ENCODE measurements at regions not wholly inside any gene's neighbourhood (a gene's known extent, or its start where the extent isn't known, plus 50 kb on each side); places are given as distances from the start of the nearest gene placed in this dataset.

DNA sequence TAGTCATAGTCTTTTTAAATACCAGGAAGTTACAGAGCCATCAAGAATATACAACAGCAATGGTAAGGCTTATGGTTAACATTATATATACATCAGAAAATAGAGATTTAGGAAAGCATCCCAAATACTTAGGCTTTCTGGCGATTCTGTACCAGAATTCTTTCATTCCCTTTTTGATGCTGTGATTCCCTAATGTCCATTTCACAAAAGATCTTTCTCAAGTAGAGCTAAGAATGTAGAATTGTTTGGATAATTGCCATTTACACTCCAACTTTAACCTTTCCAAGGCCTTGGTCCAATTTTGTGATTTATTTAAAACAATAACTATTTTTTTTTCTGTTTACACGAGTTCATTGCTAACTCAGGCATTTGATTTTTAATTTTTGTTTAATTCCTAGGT is 422.2 kb downstream of the MTX2 start:
- Histone ChIP-seq H3K4me3 (ENCODE audit: low read depth in 1 of 2, low read length in 2 of 2) (no peak overlapping the region), H3K9ac (ENCODE audit: low read depth in 1 of 2, low read length in 2 of 2) (no peak overlapping the region), H3K9me3 (ENCODE audit: control insufficient read depth in 1 of 2, low read length in 2 of 2) (no peaks in the 10 kb centered on the region), H3K36me3 (ENCODE audit: control insufficient read depth in 1 of 2, insufficient read depth in 2 of 2, low read length in 2 of 2) (no peaks in the 10 kb centered on the region), H3K4me1 (ENCODE audit: control insufficient read depth in 1 of 2, insufficient read depth in 2 of 2, low read length in 2 of 2) (no peaks in the 10 kb centered on the region), H3K27ac (ENCODE audit: low read depth, low read length) (no peak overlapping the region), H3K27me3 (ENCODE audit: control insufficient read depth in 1 of 2, insufficient read depth in 2 of 2, low read length in 2 of 2) (peaks cover 2 to 7% of the 10 kb centered on the region in 2 donors)

GRCh38 chr2:176692533-176692932 is 423.3 kb downstream of the MTX2 start:
- H3K4me3 ChIP-seq (ENCODE audit: low read depth in 1 of 2, low read length in 2 of 2): no peak overlapping the region
- H3K27me3 ChIP-seq (ENCODE audit: control insufficient read depth in 1 of 2, insufficient read depth in 2 of 2, low read length in 2 of 2): peaks cover 2 to 3% of the 10 kb centered on the region in 2 donors
- no peaks in the 10 kb centered on the region for H3K36me3 ChIP-seq (ENCODE audit: control insufficient read depth in 1 of 2, insufficient read depth in 2 of 2, low read length in 2 of 2)
- no peaks in the 10 kb centered on the region for H3K9me3 ChIP-seq (ENCODE audit: control insufficient read depth in 1 of 2, low read length in 2 of 2)
- H3K9ac ChIP-seq (ENCODE audit: low read depth in 1 of 2, low read length in 2 of 2): no peak overlapping the region
- no peaks in the 10 kb centered on the region for H3K4me1 ChIP-seq (ENCODE audit: control insufficient read depth in 1 of 2, insufficient read depth in 2 of 2, low read length in 2 of 2)
- no peak overlapping the region for H3K27ac ChIP-seq (ENCODE audit: low read depth, low read length)

DNA sequence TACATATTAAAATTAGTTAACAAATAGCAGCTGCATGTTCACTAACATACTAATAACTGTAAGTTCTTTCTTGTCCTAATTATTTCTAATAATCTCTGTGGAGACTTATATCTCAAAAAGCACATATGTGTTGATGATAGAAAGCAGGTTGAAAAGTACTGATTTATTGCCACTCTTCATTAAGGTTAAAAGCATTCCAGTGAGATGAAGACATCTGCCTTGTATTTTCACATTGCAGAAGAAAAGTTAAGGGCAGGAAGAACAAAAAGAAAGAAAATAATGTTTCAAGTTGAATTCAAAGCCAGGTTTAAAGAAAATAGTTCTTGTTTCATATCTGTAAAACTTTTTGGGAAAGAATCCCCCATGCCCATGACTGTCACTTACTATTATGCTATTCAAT is 429.9 kb downstream of the MTX2 start:
- no peaks in the 10 kb centered on the region for H3K9me3 ChIP-seq (ENCODE audit: control insufficient read depth in 1 of 2, low read length in 2 of 2)
- H3K4me1 ChIP-seq (ENCODE audit: control insufficient read depth in 1 of 2, insufficient read depth in 2 of 2, low read length in 2 of 2): no peaks in the 10 kb centered on the region
- peaks cover 4% of the 10 kb centered on the region in 2 donors for H3K27me3 ChIP-seq (ENCODE audit: control insufficient read depth in 1 of 2, insufficient read depth in 2 of 2, low read length in 2 of 2)
- no peaks in the 10 kb centered on the region for H3K36me3 ChIP-seq (ENCODE audit: control insufficient read depth in 1 of 2, insufficient read depth in 2 of 2, low read length in 2 of 2)
- H3K4me3 ChIP-seq (ENCODE audit: low read depth in 1 of 2, low read length in 2 of 2): no peak overlapping the region
- H3K27ac ChIP-seq (ENCODE audit: low read depth, low read length): no peak overlapping the region
- H3K9ac ChIP-seq (ENCODE audit: low read depth in 1 of 2, low read length in 2 of 2): no peak overlapping the region

DNA sequence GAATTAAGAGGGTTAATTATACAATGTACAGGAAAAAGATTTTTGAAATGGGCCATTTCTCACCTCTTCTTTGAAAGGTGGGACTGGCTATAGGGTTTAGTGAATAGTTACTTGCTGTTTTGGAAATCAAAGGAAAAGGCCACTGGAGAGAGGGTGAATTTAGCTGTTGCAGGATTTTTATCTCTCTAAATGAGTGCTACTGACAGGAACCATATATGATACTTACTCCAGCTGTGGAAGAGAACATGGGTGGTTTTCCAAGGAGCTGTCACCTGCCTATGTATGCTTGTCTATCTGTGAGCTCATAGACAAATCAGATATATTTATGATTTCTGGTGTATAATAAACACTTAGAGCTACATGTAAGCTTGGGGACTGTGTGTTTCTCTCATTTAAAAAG is 430.4 kb downstream of the MTX2 start:
- H3K4me1 ChIP-seq (ENCODE audit: control insufficient read depth in 1 of 2, insufficient read depth in 2 of 2, low read length in 2 of 2): no peaks in the 10 kb centered on the region

DNA sequence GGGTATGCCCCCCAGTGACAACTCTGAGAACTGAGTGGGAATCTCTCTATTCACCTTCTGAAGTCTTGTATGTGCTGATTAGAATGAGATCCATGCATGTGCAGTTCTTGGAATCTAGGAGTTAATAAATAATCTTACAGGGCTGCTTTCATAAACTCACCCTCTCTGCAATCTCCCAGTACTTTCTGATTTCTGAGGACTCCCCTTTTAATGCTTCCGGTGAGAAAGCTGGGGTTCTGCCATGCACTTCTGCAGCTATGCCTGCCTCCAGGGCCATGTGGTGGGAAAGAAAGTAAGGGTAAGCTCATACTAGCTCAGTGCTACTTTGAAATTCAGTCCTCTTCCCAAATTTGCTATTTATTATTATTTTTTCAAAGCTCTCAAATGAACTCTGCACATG is 432.9 kb downstream of the MTX2 start:
- peaks cover 4% of the 10 kb centered on the region in 2 donors for H3K27me3 ChIP-seq (ENCODE audit: control insufficient read depth in 1 of 2, insufficient read depth in 2 of 2, low read length in 2 of 2)
- H3K9me3 ChIP-seq (ENCODE audit: control insufficient read depth in 1 of 2, low read length in 2 of 2): no peaks in the 10 kb centered on the region
- H3K27ac ChIP-seq (ENCODE audit: low read depth, low read length): no peak overlapping the region

More for the DNA sequence above, 430.4 kb downstream of the MTX2 start:
- Histone ChIP-seq H3K9ac (ENCODE audit: low read depth in 1 of 2, low read length in 2 of 2) (no peak overlapping the region), H3K9me3 (ENCODE audit: control insufficient read depth in 1 of 2, low read length in 2 of 2) (no peaks in the 10 kb centered on the region), H3K36me3 (ENCODE audit: control insufficient read depth in 1 of 2, insufficient read depth in 2 of 2, low read length in 2 of 2) (no peaks in the 10 kb centered on the region), H3K27me3 (ENCODE audit: control insufficient read depth in 1 of 2, insufficient read depth in 2 of 2, low read length in 2 of 2) (peaks cover 4% of the 10 kb centered on the region in 2 donors), H3K27ac (ENCODE audit: low read depth, low read length) (no peak overlapping the region), H3K4me3 (ENCODE audit: low read depth in 1 of 2, low read length in 2 of 2) (no peak overlapping the region)

GRCh38 chr2:176704282-176704858 is 435.1 kb downstream of the MTX2 start:
- Histone ChIP-seq H3K4me3 (ENCODE audit: low read depth in 1 of 2, low read length in 2 of 2) (no peak overlapping the region), H3K36me3 (ENCODE audit: control insufficient read depth in 1 of 2, insufficient read depth in 2 of 2, low read length in 2 of 2) (no peaks in the 10 kb centered on the region), H3K9ac (ENCODE audit: low read depth in 1 of 2, low read length in 2 of 2) (no peak overlapping the region), H3K4me1 (ENCODE audit: control insufficient read depth in 1 of 2, insufficient read depth in 2 of 2, low read length in 2 of 2) (no peaks in the 10 kb centered on the region), H3K27me3 (ENCODE audit: control insufficient read depth in 1 of 2, insufficient read depth in 2 of 2, low read length in 2 of 2) (peaks cover 0 to 4% of the 10 kb centered on the region in 2 donors), H3K27ac (ENCODE audit: low read depth, low read length) (no peak overlapping the region), H3K9me3 (ENCODE audit: control insufficient read depth in 1 of 2, low read length in 2 of 2) (no peaks in the 10 kb centered on the region)

More for the DNA sequence above, 432.9 kb downstream of the MTX2 start:
- Histone ChIP-seq H3K9ac (ENCODE audit: low read depth in 1 of 2, low read length in 2 of 2) (no peak overlapping the region), H3K36me3 (ENCODE audit: control insufficient read depth in 1 of 2, insufficient read depth in 2 of 2, low read length in 2 of 2) (no peaks in the 10 kb centered on the region), H3K4me1 (ENCODE audit: control insufficient read depth in 1 of 2, insufficient read depth in 2 of 2, low read length in 2 of 2) (no peaks in the 10 kb centered on the region), H3K4me3 (ENCODE audit: low read depth in 1 of 2, low read length in 2 of 2) (no peak overlapping the region)

- no peaks in the 10 kb centered on the region for H3K4me1 ChIP-seq (ENCODE audit: control insufficient read depth in 1 of 2, insufficient read depth in 2 of 2, low read length in 2 of 2)
- H3K27ac ChIP-seq (ENCODE audit: low read depth, low read length): no peak overlapping the region
- no peak overlapping the region for H3K9ac ChIP-seq (ENCODE audit: low read depth in 1 of 2, low read length in 2 of 2)
- no peak overlapping the region for H3K4me3 ChIP-seq (ENCODE audit: low read depth in 1 of 2, low read length in 2 of 2)
- no peaks in the 10 kb centered on the region for H3K9me3 ChIP-seq (ENCODE audit: control insufficient read depth in 1 of 2, low read length in 2 of 2)
- no peaks in the 10 kb centered on the region for H3K36me3 ChIP-seq (ENCODE audit: control insufficient read depth in 1 of 2, insufficient read depth in 2 of 2, low read length in 2 of 2)
- H3K27me3 ChIP-seq (ENCODE audit: control insufficient read depth in 1 of 2, insufficient read depth in 2 of 2, low read length in 2 of 2): peaks cover 0 to 3% of the 10 kb centered on the region in 2 donors
These were observed 440.1 kb downstream of the MTX2 start for GRCh38 chr2:176709149-176709951.

GRCh38 chr2:176709991-176710390 is 440.7 kb downstream of the MTX2 start:
- Histone ChIP-seq H3K9ac (ENCODE audit: low read depth in 1 of 2, low read length in 2 of 2) (no peak overlapping the region), H3K27me3 (ENCODE audit: control insufficient read depth in 1 of 2, insufficient read depth in 2 of 2, low read length in 2 of 2) (peaks cover 0 to 4% of the 10 kb centered on the region in 2 donors), H3K36me3 (ENCODE audit: control insufficient read depth in 1 of 2, insufficient read depth in 2 of 2, low read length in 2 of 2) (no peaks in the 10 kb centered on the region), H3K4me1 (ENCODE audit: control insufficient read depth in 1 of 2, insufficient read depth in 2 of 2, low read length in 2 of 2) (no peaks in the 10 kb centered on the region), H3K4me3 (ENCODE audit: low read depth in 1 of 2, low read length in 2 of 2) (no peak overlapping the region), H3K9me3 (ENCODE audit: control insufficient read depth in 1 of 2, low read length in 2 of 2) (no peaks in the 10 kb centered on the region), H3K27ac (ENCODE audit: low read depth, low read length) (no peak overlapping the region)

- H3K27ac ChIP-seq (ENCODE audit: low read depth, low read length): no peak overlapping the region
- H3K9me3 ChIP-seq (ENCODE audit: control insufficient read depth in 1 of 2, low read length in 2 of 2): no peaks in the 10 kb centered on the region
- H3K27me3 ChIP-seq (ENCODE audit: control insufficient read depth in 1 of 2, insufficient read depth in 2 of 2, low read length in 2 of 2): peaks cover 0 to 4% of the 10 kb centered on the region in 2 donors
- no peaks in the 10 kb centered on the region for H3K36me3 ChIP-seq (ENCODE audit: control insufficient read depth in 1 of 2, insufficient read depth in 2 of 2, low read length in 2 of 2)
- H3K4me1 ChIP-seq (ENCODE audit: control insufficient read depth in 1 of 2, insufficient read depth in 2 of 2, low read length in 2 of 2): no peaks in the 10 kb centered on the region
- H3K9ac ChIP-seq (ENCODE audit: low read depth in 1 of 2, low read length in 2 of 2): no peak overlapping the region
- H3K4me3 ChIP-seq (ENCODE audit: low read depth in 1 of 2, low read length in 2 of 2): no peak overlapping the region
These were observed 441.5 kb downstream of the MTX2 start for GRCh38 chr2:176710657-176711186.

DNA sequence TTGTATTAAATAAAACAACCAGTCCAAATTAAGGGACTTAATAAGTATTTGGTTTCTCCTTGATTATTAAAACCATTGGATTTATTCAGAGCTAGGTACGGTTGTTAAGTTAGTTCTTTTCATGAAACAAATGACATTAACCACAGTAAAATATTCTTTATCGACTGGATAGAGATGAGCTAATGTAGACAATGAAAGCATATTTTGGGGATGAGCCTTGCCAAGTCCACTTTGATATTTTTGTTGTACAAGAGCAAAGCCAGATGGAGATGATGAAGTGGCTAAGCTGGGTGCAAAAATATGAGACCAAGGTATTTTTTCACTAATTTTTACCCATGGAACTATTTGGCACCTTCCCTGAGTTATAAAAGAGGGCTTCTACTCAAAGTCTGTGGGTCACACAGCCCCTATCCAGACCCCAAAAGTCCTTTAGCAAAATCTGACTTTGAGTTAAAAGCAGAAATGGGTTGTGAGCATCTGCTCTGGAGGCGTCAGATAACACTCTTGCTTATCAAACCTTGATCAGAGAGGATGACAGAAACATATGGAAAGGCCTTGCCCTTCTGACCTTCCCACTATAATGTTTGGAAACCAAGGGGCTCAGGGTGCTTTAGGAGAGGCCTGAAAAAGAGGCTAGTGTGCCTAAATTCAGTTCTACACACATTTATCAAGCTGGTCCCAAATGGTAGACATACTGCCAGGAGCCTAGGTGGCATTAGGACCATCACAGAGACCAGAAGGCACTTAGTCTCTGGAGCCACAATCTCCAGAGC is 456.8 kb downstream of the MTX2 start:
- Histone ChIP-seq H3K27ac (ENCODE audit: low read depth, low read length) (no peak overlapping the region), H3K27me3 (ENCODE audit: control insufficient read depth in 1 of 2, insufficient read depth in 2 of 2, low read length in 2 of 2) (peaks cover 0 to 5% of the 10 kb centered on the region in 2 donors), H3K4me1 (ENCODE audit: control insufficient read depth in 1 of 2, insufficient read depth in 2 of 2, low read length in 2 of 2) (no peaks in the 10 kb centered on the region), H3K36me3 (ENCODE audit: control insufficient read depth in 1 of 2, insufficient read depth in 2 of 2, low read length in 2 of 2) (no peaks in the 10 kb centered on the region), H3K9ac (ENCODE audit: low read depth in 1 of 2, low read length in 2 of 2) (no peak overlapping the region), H3K9me3 (ENCODE audit: control insufficient read depth in 1 of 2, low read length in 2 of 2) (no peaks in the 10 kb centered on the region), H3K4me3 (ENCODE audit: low read depth in 1 of 2, low read length in 2 of 2) (no peak overlapping the region)

Measured in duodenal mucosa (tissue), 2 donors.